ENCODE measurements at regions not wholly inside any gene's neighbourhood (a gene's known extent, or its start where the extent isn't known, plus 50 kb on each side); places are given as distances from the start of the nearest gene placed in this dataset.

GRCh38 chr5:82470185-82470994 lies 192.2 kb upstream of the RPS23 start:
- TF ChIP-seq MAZ (IDR thresholded peaks at IDR 0.05; ENCODE audit: borderline replicate concordance, low read depth, low read length) (no peak), CTCF (IDR thresholded peaks at IDR 0.05) (no peak), REST (IDR thresholded peaks at IDR 0.05) (no peak), RNF2 (IDR thresholded peaks at IDR 0.05; ENCODE audit: borderline replicate concordance, low read depth) (no peak), RFX5 (IDR thresholded peaks at IDR 0.05) (no peak), POLR2A (IDR thresholded peaks at IDR 0.05; ENCODE audit: low read length) (no peak), CHD2 (IDR thresholded peaks at IDR 0.05; ENCODE audit: low read length, partially characterized antibody) (no peak), CEBPB (IDR thresholded peaks at IDR 0.05) (no peak), ZSCAN20 (CRISPR knock-in tag; IDR thresholded peaks at IDR 0.05) (no peak), GATA3 (IDR thresholded peaks at IDR 0.05; ENCODE audit: borderline replicate concordance) (no peak), RAD21 (conservative IDR thresholded peaks at IDR 0.05 in 1 of 2, IDR thresholded peaks at IDR 0.05 in 1 of 2) (no peak)
- TF ChIP-seq, protein P1, sequence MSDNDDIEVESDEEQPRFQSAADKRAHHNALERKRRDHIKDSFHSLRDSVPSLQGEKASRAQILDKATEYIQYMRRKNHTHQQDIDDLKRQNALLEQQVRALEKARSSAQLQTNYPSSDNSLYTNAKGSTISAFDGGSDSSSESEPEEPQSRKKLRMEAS (IDR thresholded peaks at IDR 0.05) = no peak
